Activated naive CD8-positive, alpha-beta T cell treated with anti-CD3 and anti-CD28 coated beads, Interleukin-2, amount 10 ng/mL, durations not matched to agents 7 days and 5 days (primary cell): ENCODE measurements at regions not wholly inside any gene's neighbourhood (a gene's known extent, or its start where the extent isn't known, plus 50 kb on each side); places are given as distances from the start of the nearest gene placed in this dataset.

Source experiments
- ATAC-seq: fragments of 150-1000 bp; cut with Tn5 transposase; one replicate; pipeline ENCODE4 v1.10.0; 2021; ENCODE audit warnings: low read depth, moderate library complexity
- POLR2A ChIA-PET: fragments of 350-600 bp; sonication (Branson Sonifier 250); formaldehyde crosslinking; loops from one replicate; lab custom pipeline; 2021; ENCODE audit warnings: antibody characterized with exemption; lab: Charles Lee
- DNase-seq: peaks from one replicate; pipeline ENCODE4 v3.0.0; 2021
- H3K27ac Mint-ChIP-seq: one replicate; pipeline ENCODE4 v1.8.0; 2022; ENCODE audit warnings: mild to moderate bottlenecking, mixed read lengths
- H3K27me3 Mint-ChIP-seq: one replicate; pipeline ENCODE4 v1.8.0; 2022; ENCODE audit warnings: mild to moderate bottlenecking, moderate library complexity, mixed read lengths
- H3K36me3 Mint-ChIP-seq: one replicate; pipeline ENCODE4 v1.8.0; 2021; ENCODE audit warnings: mild to moderate bottlenecking, mixed read lengths
- H3K4me1 Mint-ChIP-seq: one replicate; pipeline ENCODE4 v1.8.0; 2021; ENCODE audit warnings: mixed read lengths
- H3K4me3 Mint-ChIP-seq: one replicate; pipeline ENCODE4 v1.8.0; 2022; ENCODE audit warnings: mild to moderate bottlenecking, moderate library complexity, mixed read lengths
- H3K9me3 Mint-ChIP-seq: one replicate; pipeline ENCODE4 v1.8.0; 2021; ENCODE audit warnings: mixed read lengths

- DNase-seq = no peak
- H3K4me1 Mint-ChIP-seq = no peaks in the 10 kb centered on the region
- H3K27ac Mint-ChIP-seq = no peak overlapping the region
- H3K36me3 Mint-ChIP-seq = no peaks in the 10 kb centered on the region
- ATAC-seq = no peak
- no peaks in the 10 kb centered on the region for H3K27me3 Mint-ChIP-seq
- POLR2A ChIA-PET = no interaction called here
- no peaks in the 10 kb centered on the region for H3K9me3 Mint-ChIP-seq
- H3K4me3 Mint-ChIP-seq = no peak overlapping the region
Measured at GRCh38 chr5:128636361-128636760, 98.3 kb upstream of the FBN2 start.

- POLR2A ChIA-PET = no interaction called here
- no peaks in the 10 kb centered on the region for H3K9me3 Mint-ChIP-seq
- no peak for ATAC-seq
- no peaks in the 10 kb centered on the region for H3K27me3 Mint-ChIP-seq
- no peaks in the 10 kb centered on the region for H3K36me3 Mint-ChIP-seq
- no peaks in the 10 kb centered on the region for H3K4me1 Mint-ChIP-seq
- no peak overlapping the region for H3K27ac Mint-ChIP-seq
- no peak overlapping the region for H3K4me3 Mint-ChIP-seq
- no peak for DNase-seq
Measured at GRCh38 chr5:128637031-128637430, 99.0 kb upstream of the FBN2 start.

GRCh38 chr5:128641861-128642260 lies 103.8 kb upstream of the FBN2 start:
- no peak overlapping the region for H3K27ac Mint-ChIP-seq
- no peaks in the 10 kb centered on the region for H3K9me3 Mint-ChIP-seq
- no peak for DNase-seq
- POLR2A ChIA-PET = no interaction called here
- no peaks in the 10 kb centered on the region for H3K4me1 Mint-ChIP-seq
- no peaks in the 10 kb centered on the region for H3K36me3 Mint-ChIP-seq
- ATAC-seq = no peak
- H3K27me3 Mint-ChIP-seq = no peaks in the 10 kb centered on the region
- H3K4me3 Mint-ChIP-seq = no peak overlapping the region

- Mint-ChIP-seq H3K4me1 (no peaks in the 10 kb centered on the region), H3K27me3 (no peaks in the 10 kb centered on the region), H3K9me3 (no peaks in the 10 kb centered on the region), H3K36me3 (no peaks in the 10 kb centered on the region), H3K27ac (no peak overlapping the region), H3K4me3 (no peak overlapping the region)
- POLR2A ChIA-PET = no interaction called here
- ATAC-seq (no peak), DNase-seq (no peak)
Measured at GRCh38 chr5:128644863-128645262, 106.8 kb upstream of the FBN2 start.

GRCh38 chr5:128645581-128645980 lies 107.5 kb upstream of the FBN2 start:
- H3K27ac Mint-ChIP-seq = no peak overlapping the region
- DNase-seq = no peak
- H3K36me3 Mint-ChIP-seq = no peaks in the 10 kb centered on the region
- no peak overlapping the region for H3K4me3 Mint-ChIP-seq
- POLR2A ChIA-PET = no interaction called here
- H3K9me3 Mint-ChIP-seq = no peaks in the 10 kb centered on the region
- no peak for ATAC-seq
- H3K27me3 Mint-ChIP-seq = no peaks in the 10 kb centered on the region
- no peaks in the 10 kb centered on the region for H3K4me1 Mint-ChIP-seq

GRCh38 chr5:128646176-128646575 lies 108.1 kb upstream of the FBN2 start:
- no peak for DNase-seq
- Mint-ChIP-seq H3K4me3 (no peak overlapping the region), H3K4me1 (no peaks in the 10 kb centered on the region), H3K9me3 (no peaks in the 10 kb centered on the region), H3K27me3 (no peaks in the 10 kb centered on the region), H3K36me3 (no peaks in the 10 kb centered on the region), H3K27ac (no peak overlapping the region)
- POLR2A ChIA-PET = no interaction called here
- ATAC-seq = no peak

- H3K27me3 Mint-ChIP-seq = no peaks in the 10 kb centered on the region
- DNase-seq (no peak), ATAC-seq (no peak)
- H3K36me3 Mint-ChIP-seq = no peaks in the 10 kb centered on the region
- no peaks in the 10 kb centered on the region for H3K4me1 Mint-ChIP-seq
- H3K4me3 Mint-ChIP-seq = no peak overlapping the region
- no peak overlapping the region for H3K27ac Mint-ChIP-seq
- H3K9me3 Mint-ChIP-seq = peaks cover 2% of the 10 kb centered on the region
- POLR2A ChIA-PET = no interaction called here
Measured at GRCh38 chr5:128649192-128649591, 111.1 kb upstream of the FBN2 start.

GRCh38 chr5:128662997-128663396 lies 125.0 kb upstream of the FBN2 start:
- POLR2A ChIA-PET = no interaction called here
- no peaks in the 10 kb centered on the region for H3K4me1 Mint-ChIP-seq
- H3K27ac Mint-ChIP-seq = no peak overlapping the region
- H3K4me3 Mint-ChIP-seq = no peak overlapping the region
- H3K9me3 Mint-ChIP-seq = no peaks in the 10 kb centered on the region
- ATAC-seq = no peak
- H3K36me3 Mint-ChIP-seq = no peaks in the 10 kb centered on the region
- DNase-seq = no peak
- no peaks in the 10 kb centered on the region for H3K27me3 Mint-ChIP-seq

GRCh38 chr5:128665747-128666355 lies 127.8 kb upstream of the FBN2 start:
- Mint-ChIP-seq H3K4me3 (no peak overlapping the region), H3K27ac (no peak overlapping the region), H3K36me3 (no peaks in the 10 kb centered on the region), H3K27me3 (no peaks in the 10 kb centered on the region), H3K4me1 (no peaks in the 10 kb centered on the region), H3K9me3 (peaks cover 1% of the 10 kb centered on the region)
- POLR2A ChIA-PET = no interaction called here
- no peak for DNase-seq
- no peak for ATAC-seq

GRCh38 chr5:128667152-128667551 lies 129.1 kb upstream of the FBN2 start:
- Mint-ChIP-seq H3K27ac (no peak overlapping the region), H3K36me3 (no peaks in the 10 kb centered on the region), H3K4me3 (no peak overlapping the region), H3K4me1 (no peaks in the 10 kb centered on the region), H3K27me3 (no peaks in the 10 kb centered on the region), H3K9me3 (peaks cover 1% of the 10 kb centered on the region)
- POLR2A ChIA-PET = no interaction called here
- ATAC-seq (no peak), DNase-seq (no peak)

- no peaks in the 10 kb centered on the region for H3K36me3 Mint-ChIP-seq
- ATAC-seq = no peak
- DNase-seq = no peak
- peaks cover 1% of the 10 kb centered on the region for H3K9me3 Mint-ChIP-seq
- H3K27ac Mint-ChIP-seq = no peak overlapping the region
- no peak overlapping the region for H3K4me3 Mint-ChIP-seq
- POLR2A ChIA-PET = no interaction called here
- H3K27me3 Mint-ChIP-seq = no peaks in the 10 kb centered on the region
- no peaks in the 10 kb centered on the region for H3K4me1 Mint-ChIP-seq
Measured at GRCh38 chr5:128667751-128668150, 129.7 kb upstream of the FBN2 start.

- no peaks in the 10 kb centered on the region for H3K4me1 Mint-ChIP-seq
- H3K9me3 Mint-ChIP-seq = peaks cover 1% of the 10 kb centered on the region
- H3K36me3 Mint-ChIP-seq = no peaks in the 10 kb centered on the region
- no peak for ATAC-seq
- H3K27ac Mint-ChIP-seq = no peak overlapping the region
- H3K27me3 Mint-ChIP-seq = no peaks in the 10 kb centered on the region
- POLR2A ChIA-PET = no interaction called here
- no peak overlapping the region for H3K4me3 Mint-ChIP-seq
- DNase-seq = no peak
Measured at GRCh38 chr5:128668921-128669320, 130.9 kb upstream of the FBN2 start.

GRCh38 chr5:128669803-128670202 lies 131.8 kb upstream of the FBN2 start:
- Mint-ChIP-seq H3K36me3 (no peaks in the 10 kb centered on the region), H3K4me1 (no peaks in the 10 kb centered on the region), H3K27me3 (no peaks in the 10 kb centered on the region), H3K9me3 (peaks cover 1% of the 10 kb centered on the region), H3K27ac (no peak overlapping the region), H3K4me3 (no peak overlapping the region)
- DNase-seq (no peak), ATAC-seq (no peak)
- POLR2A ChIA-PET = no interaction called here

GRCh38 chr5:128671943-128672342 lies 133.9 kb upstream of the FBN2 start:
- H3K27ac Mint-ChIP-seq = no peak overlapping the region
- no peaks in the 10 kb centered on the region for H3K36me3 Mint-ChIP-seq
- H3K9me3 Mint-ChIP-seq = peaks cover 1% of the 10 kb centered on the region
- no peak for DNase-seq
- no peaks in the 10 kb centered on the region for H3K27me3 Mint-ChIP-seq
- POLR2A ChIA-PET = no interaction called here
- ATAC-seq = no peak
- H3K4me1 Mint-ChIP-seq = no peaks in the 10 kb centered on the region
- H3K4me3 Mint-ChIP-seq = no peak overlapping the region

GRCh38 chr5:128673000-128673399 lies 135.0 kb upstream of the FBN2 start:
- POLR2A ChIA-PET = no interaction called here
- no peak overlapping the region for H3K4me3 Mint-ChIP-seq
- DNase-seq (no peak), ATAC-seq (no peak)
- no peaks in the 10 kb centered on the region for H3K27me3 Mint-ChIP-seq
- H3K27ac Mint-ChIP-seq = no peak overlapping the region
- no peaks in the 10 kb centered on the region for H3K36me3 Mint-ChIP-seq
- H3K4me1 Mint-ChIP-seq = no peaks in the 10 kb centered on the region
- peaks cover 1% of the 10 kb centered on the region for H3K9me3 Mint-ChIP-seq
